Type B pancreatic cell (in vitro differentiated cells): ENCODE measurements at regions not wholly inside any gene's neighbourhood (a gene's known extent, or its start where the extent isn't known, plus 50 kb on each side); places are given as distances from the start of the nearest gene placed in this dataset.

Experiments
- DNase-seq: peaks from one replicate; pipeline ENCODE4 v3.0.0; 2021; ENCODE audit warnings: mixed read lengths; ENCODE audit not compliant: unreplicated experiment; ENCODE audit errors: extremely low spot score
- H3K27ac Mint-ChIP-seq: 2 replicates; pipeline ENCODE4 v1.8.0; 2021; ENCODE audit warnings: mild to moderate bottlenecking, mixed read lengths
- H3K27me3 Mint-ChIP-seq: 2 replicates; pipeline ENCODE4 v1.8.0; 2021; ENCODE audit warnings: mixed read lengths
- H3K36me3 Mint-ChIP-seq: 2 replicates; pipeline ENCODE4 v1.8.0; 2021; ENCODE audit warnings: mixed read lengths
- H3K4me1 Mint-ChIP-seq: one replicate; pipeline ENCODE4 v1.8.0; 2021; ENCODE audit warnings: mixed read lengths; ENCODE audit not compliant: unreplicated experiment
- H3K4me3 Mint-ChIP-seq: 2 replicates; pipeline ENCODE4 v1.8.0; 2021; ENCODE audit warnings: mild to moderate bottlenecking, mixed read lengths
- H3K9me3 Mint-ChIP-seq: 2 replicates; pipeline ENCODE4 v1.8.0; 2021; ENCODE audit warnings: mixed read lengths
- CTCF ChIP-seq: fragments of 200-600 bp; sonication (generic); conservative IDR thresholded peaks from 2 replicates; pipeline ENCODE4 v1.5.0; 2021; ENCODE audit warnings: antibody characterized with exemption, mild to moderate bottlenecking

- H3K36me3 Mint-ChIP-seq: peaks cover 5% of the 10 kb centered on the region
- no peak for DNase-seq
- no peak for TF ChIP-seq CTCF
- H3K4me1 Mint-ChIP-seq: no peaks in the 10 kb centered on the region
- H3K9me3 Mint-ChIP-seq: no peaks in the 10 kb centered on the region
- peaks cover 32% of the 10 kb centered on the region for H3K27me3 Mint-ChIP-seq
- no peak overlapping the region for H3K4me3 Mint-ChIP-seq
- H3K27ac Mint-ChIP-seq: no peak overlapping the region
These were observed 388.0 kb downstream of the EMP1 start for GRCh38 chr12:13584541-13584940.

GRCh38 chr12:13583630-13584029, 387.1 kb downstream of the EMP1 start:
- H3K27ac Mint-ChIP-seq: no peak overlapping the region

GRCh38 chr12:13582421-13582820, 385.9 kb downstream of the EMP1 start:
- Mint-ChIP-seq H3K27me3 (peaks cover 36% of the 10 kb centered on the region), H3K4me3 (no peak overlapping the region), H3K4me1 (no peaks in the 10 kb centered on the region), H3K27ac (no peak overlapping the region), H3K9me3 (no peaks in the 10 kb centered on the region), H3K36me3 (peaks cover 5% of the 10 kb centered on the region)
- TF ChIP-seq CTCF: no peak
- no peak for DNase-seq

More at GRCh38 chr12:13583630-13584029, 387.1 kb downstream of the EMP1 start:
- H3K4me3 Mint-ChIP-seq: no peak overlapping the region
- H3K36me3 Mint-ChIP-seq: peaks cover 5% of the 10 kb centered on the region
- peaks cover 38% of the 10 kb centered on the region for H3K27me3 Mint-ChIP-seq
- DNase-seq: no peak
- no peaks in the 10 kb centered on the region for H3K9me3 Mint-ChIP-seq
- TF ChIP-seq CTCF: no peak
- no peaks in the 10 kb centered on the region for H3K4me1 Mint-ChIP-seq

GRCh38 chr12:13581031-13581430, 384.5 kb downstream of the EMP1 start:
- H3K36me3 Mint-ChIP-seq: peaks cover 5% of the 10 kb centered on the region
- DNase-seq: no peak
- H3K27me3 Mint-ChIP-seq: peaks cover 40% of the 10 kb centered on the region
- TF ChIP-seq CTCF: no peak
- H3K9me3 Mint-ChIP-seq: no peaks in the 10 kb centered on the region
- H3K27ac Mint-ChIP-seq: no peak overlapping the region
- H3K4me3 Mint-ChIP-seq: no peak overlapping the region
- no peaks in the 10 kb centered on the region for H3K4me1 Mint-ChIP-seq

GRCh38 chr12:13580206-13580605, 383.7 kb downstream of the EMP1 start:
- Mint-ChIP-seq H3K27ac (no peak overlapping the region), H3K27me3 (peaks cover 36% of the 10 kb centered on the region), H3K4me3 (no peak overlapping the region), H3K36me3 (peaks cover 5% of the 10 kb centered on the region), H3K9me3 (no peaks in the 10 kb centered on the region), H3K4me1 (no peaks in the 10 kb centered on the region)
- no peak for DNase-seq
- no peak for TF ChIP-seq CTCF

GRCh38 chr12:13576935-13577500, 380.5 kb downstream of the EMP1 start:
- H3K4me1 Mint-ChIP-seq: no peaks in the 10 kb centered on the region
- no peak overlapping the region for H3K27ac Mint-ChIP-seq
- peaks cover 20% of the 10 kb centered on the region for H3K27me3 Mint-ChIP-seq
- no peaks in the 10 kb centered on the region for H3K9me3 Mint-ChIP-seq
- DNase-seq: no peak
- H3K36me3 Mint-ChIP-seq: peaks cover 5% of the 10 kb centered on the region
- TF ChIP-seq CTCF: no peak
- H3K4me3 Mint-ChIP-seq: no peak overlapping the region
